ENCODE measurements at regions not wholly inside any gene's neighbourhood (a gene's known extent, or its start where the extent isn't known, plus 50 kb on each side); places are given as distances from the start of the nearest gene placed in this dataset.

DNA sequence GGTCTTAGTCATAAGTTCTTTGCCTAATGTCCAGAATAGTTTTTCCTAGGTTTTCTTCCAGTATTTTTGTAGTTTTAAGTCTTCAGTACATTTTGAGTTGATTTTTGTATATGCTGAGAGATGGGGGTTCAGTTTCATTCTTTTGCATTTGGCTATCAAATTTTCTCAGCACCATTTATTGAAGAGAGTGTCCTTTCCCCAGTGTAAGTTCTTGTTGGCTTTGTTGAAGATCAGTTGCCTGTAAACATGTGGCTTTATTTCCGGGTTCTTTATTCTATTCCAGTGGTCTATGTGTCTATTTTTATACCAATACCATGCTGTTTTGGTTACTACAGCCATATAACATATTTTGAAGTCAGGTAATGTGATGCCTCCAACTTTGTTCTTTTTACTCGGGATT is 87.5 kb upstream of the MYCN start:
- TF ChIP-seq, protein P1, sequence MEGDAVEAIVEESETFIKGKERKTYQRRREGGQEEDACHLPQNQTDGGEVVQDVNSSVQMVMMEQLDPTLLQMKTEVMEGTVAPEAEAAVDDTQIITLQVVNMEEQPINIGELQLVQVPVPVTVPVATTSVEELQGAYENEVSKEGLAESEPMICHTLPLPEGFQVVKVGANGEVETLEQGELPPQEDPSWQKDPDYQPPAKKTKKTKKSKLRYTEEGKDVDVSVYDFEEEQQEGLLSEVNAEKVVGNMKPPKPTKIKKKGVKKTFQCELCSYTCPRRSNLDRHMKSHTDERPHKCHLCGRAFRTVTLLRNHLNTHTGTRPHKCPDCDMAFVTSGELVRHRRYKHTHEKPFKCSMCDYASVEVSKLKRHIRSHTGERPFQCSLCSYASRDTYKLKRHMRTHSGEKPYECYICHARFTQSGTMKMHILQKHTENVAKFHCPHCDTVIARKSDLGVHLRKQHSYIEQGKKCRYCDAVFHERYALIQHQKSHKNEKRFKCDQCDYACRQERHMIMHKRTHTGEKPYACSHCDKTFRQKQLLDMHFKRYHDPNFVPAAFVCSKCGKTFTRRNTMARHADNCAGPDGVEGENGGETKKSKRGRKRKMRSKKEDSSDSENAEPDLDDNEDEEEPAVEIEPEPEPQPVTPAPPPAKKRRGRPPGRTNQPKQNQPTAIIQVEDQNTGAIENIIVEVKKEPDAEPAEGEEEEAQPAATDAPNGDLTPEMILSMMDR (IDR thresholded peaks at IDR 0.05), result no peak
- no peak for TF ChIP-seq POLR2AphosphoS5 (IDR thresholded peaks at IDR 0.05; ENCODE audit: low read depth, low read length)
- no peak for TF ChIP-seq TCF7L2 (IDR thresholded peaks at IDR 0.05; ENCODE audit: low read depth, low read length)
- TF ChIP-seq, protein P2, sequence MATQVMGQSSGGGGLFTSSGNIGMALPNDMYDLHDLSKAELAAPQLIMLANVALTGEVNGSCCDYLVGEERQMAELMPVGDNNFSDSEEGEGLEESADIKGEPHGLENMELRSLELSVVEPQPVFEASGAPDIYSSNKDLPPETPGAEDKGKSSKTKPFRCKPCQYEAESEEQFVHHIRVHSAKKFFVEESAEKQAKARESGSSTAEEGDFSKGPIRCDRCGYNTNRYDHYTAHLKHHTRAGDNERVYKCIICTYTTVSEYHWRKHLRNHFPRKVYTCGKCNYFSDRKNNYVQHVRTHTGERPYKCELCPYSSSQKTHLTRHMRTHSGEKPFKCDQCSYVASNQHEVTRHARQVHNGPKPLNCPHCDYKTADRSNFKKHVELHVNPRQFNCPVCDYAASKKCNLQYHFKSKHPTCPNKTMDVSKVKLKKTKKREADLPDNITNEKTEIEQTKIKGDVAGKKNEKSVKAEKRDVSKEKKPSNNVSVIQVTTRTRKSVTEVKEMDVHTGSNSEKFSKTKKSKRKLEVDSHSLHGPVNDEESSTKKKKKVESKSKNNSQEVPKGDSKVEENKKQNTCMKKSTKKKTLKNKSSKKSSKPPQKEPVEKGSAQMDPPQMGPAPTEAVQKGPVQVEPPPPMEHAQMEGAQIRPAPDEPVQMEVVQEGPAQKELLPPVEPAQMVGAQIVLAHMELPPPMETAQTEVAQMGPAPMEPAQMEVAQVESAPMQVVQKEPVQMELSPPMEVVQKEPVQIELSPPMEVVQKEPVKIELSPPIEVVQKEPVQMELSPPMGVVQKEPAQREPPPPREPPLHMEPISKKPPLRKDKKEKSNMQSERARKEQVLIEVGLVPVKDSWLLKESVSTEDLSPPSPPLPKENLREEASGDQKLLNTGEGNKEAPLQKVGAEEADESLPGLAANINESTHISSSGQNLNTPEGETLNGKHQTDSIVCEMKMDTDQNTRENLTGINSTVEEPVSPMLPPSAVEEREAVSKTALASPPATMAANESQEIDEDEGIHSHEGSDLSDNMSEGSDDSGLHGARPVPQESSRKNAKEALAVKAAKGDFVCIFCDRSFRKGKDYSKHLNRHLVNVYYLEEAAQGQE (IDR thresholded peaks at IDR 0.05; ENCODE audit: insufficient read depth in 1 of 2, low read depth in 2 of 2, low read length in 1 of 2), result no peak
